ENCODE measurements at regions not wholly inside any gene's neighbourhood (a gene's known extent, or its start where the extent isn't known, plus 50 kb on each side); places are given as distances from the start of the nearest gene placed in this dataset.

DNA sequence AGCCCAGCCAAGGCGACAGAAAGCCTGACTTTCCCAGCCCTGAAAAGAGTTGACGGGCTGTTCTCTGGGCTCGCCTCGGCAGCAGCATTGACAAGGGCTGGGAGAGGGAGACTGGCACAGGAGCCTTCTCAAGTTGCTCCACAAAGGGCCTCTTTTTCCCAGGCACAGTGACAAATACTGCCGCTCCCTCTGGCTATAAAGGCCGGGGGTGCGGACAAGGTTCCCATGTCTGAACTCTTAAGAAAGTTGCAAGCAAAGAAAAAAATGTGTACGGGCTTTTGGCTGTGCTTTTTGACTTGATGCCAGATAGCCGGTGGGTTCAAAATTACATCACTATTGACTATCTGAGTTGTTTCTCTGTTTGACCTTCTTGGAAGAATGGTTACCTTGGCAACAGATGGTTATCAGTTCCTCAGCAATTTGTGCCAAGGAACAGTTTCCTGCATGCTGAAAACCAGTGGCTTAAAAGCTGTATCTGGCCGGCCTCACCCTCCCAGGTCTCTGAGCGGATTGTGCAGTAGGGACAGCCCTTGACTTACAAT is 115.9 kb upstream of the EEPD1 start:
- FAIRE-seq (peak; percentile 99), DNase-seq (ENCODE audit: low read depth, low spot score) (peak; percentile 98)
- no TSS peak for BruUV-seq (replicated peaks)

More for the DNA sequence above, 115.9 kb upstream of the EEPD1 start:
- peaks cover 41% of the 10 kb centered on the region for H3K4me1 ChIP-seq (ENCODE audit: control insufficient read depth, extremely low read depth, insufficient read depth, low read length)
- peaks cover 7 to 10% of the 10 kb centered on the region in 2 experiments for H3K27me3 ChIP-seq (ENCODE audit: control insufficient read depth in 2 of 2, insufficient read depth in 2 of 2, low read length in 2 of 2)
- peak overlapping the region; percentile 58 for H3K4me2 ChIP-seq (ENCODE audit: insufficient read depth, low read length)
- H4K20me1 ChIP-seq (replicated peaks; ENCODE audit: control insufficient read depth, extremely low read depth, insufficient read depth, low read length) = no peaks in the 10 kb centered on the region
- peak overlapping the region; percentile 78 for H3K27ac ChIP-seq (ENCODE audit: insufficient read depth, low read depth, low read length)
- no peaks in the 10 kb centered on the region for H3K36me3 ChIP-seq (ENCODE audit: control insufficient read depth in 2 of 2, extremely low read depth in 1 of 2, insufficient read depth in 2 of 2, low read length in 2 of 2)
- peak overlapping the region; percentile 68 for H3K9ac ChIP-seq (replicated peaks; ENCODE audit: extremely low read depth, insufficient read depth, low read length)
- peak overlapping the region; percentile 36 for H2AFZ ChIP-seq (ENCODE audit: low read depth, low read length)
- no peaks in the 10 kb centered on the region for H3K9me3 ChIP-seq (replicated peaks; ENCODE audit: control insufficient read depth, insufficient read depth, low read length)
- no peaks in the 10 kb centered on the region for H3K9me1 ChIP-seq (replicated peaks; ENCODE audit: control insufficient read depth, extremely low read depth, insufficient read depth, low read length)
- POLR2A ChIA-PET = no interaction called here
- peak overlapping the region in 1 of 3 experiments; percentile 9 for H3K4me3 ChIP-seq (replicated peaks in 1 of 3; ENCODE audit: insufficient read depth in 1 of 3, low read depth in 1 of 3, low read length in 3 of 3)
- peak; percentile 77 for TF ChIP-seq POLR2AphosphoS5 (IDR thresholded peaks at IDR 0.05; ENCODE audit: insufficient read depth, low read depth, low read length)
- TF ChIP-seq GATA2 (IDR thresholded peaks at IDR 0.05; ENCODE audit: insufficient read depth, insufficient read length, low read depth, low read length) = peak; percentile 99
- TF ChIP-seq MYC (IDR thresholded peaks at IDR 0.05; ENCODE audit: low read depth, low read length) = no peak
- no peak for TF ChIP-seq CTCF (IDR thresholded peaks at IDR 0.05; ENCODE audit: extremely low read depth in 1 of 2, insufficient read depth in 1 of 2, low read depth in 1 of 2, low read length in 2 of 2)
- TF ChIP-seq POLR2A (IDR thresholded peaks at IDR 0.05; ENCODE audit: low read depth, low read length) = no peak
- TF ChIP-seq FOS (IDR thresholded peaks at IDR 0.05; ENCODE audit: borderline replicate concordance, insufficient read depth, low read length) = no peak
- TF ChIP-seq, protein P1, sequence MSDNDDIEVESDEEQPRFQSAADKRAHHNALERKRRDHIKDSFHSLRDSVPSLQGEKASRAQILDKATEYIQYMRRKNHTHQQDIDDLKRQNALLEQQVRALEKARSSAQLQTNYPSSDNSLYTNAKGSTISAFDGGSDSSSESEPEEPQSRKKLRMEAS (IDR thresholded peaks at IDR 0.05; ENCODE audit: insufficient read depth, insufficient read length) = peak; percentile 26
- no peak for TF ChIP-seq EZH2 (IDR thresholded peaks at IDR 0.05; ENCODE audit: borderline replicate concordance, low read depth, low read length, severe bottlenecking)
- TF ChIP-seq JUN (IDR thresholded peaks at IDR 0.05; ENCODE audit: borderline replicate concordance, insufficient read depth, insufficient read length, low read depth) = peak; percentile 86
- dilution Hi-C loops (cut with MboI; ENCODE audit: extremely low pct_ligation_motif_present, low sequenced_read_pairs) = no loop called here
- intact Hi-C loops (cut with micrococcal nuclease) = loop anchor here (1.0 to 10.0 kb wide), 9 partner anchors 8 to 358 kb away; partner anchors contain the start of genes EEPD1, HERPUD2 and SEPTIN7
- CTCF ChIA-PET = interaction anchor here (0.8 to 2.3 kb wide), 10 partner anchors 9 to 255 kb away, joined by 3 to 7 read pairs (median 3); no protein-coding TSS in a partner anchor
- no peaks in the 10 kb centered on the region for H3K79me2 ChIP-seq (ENCODE audit: control insufficient read depth, insufficient read depth, low read length)

Measured in endothelial cell of umbilical vein (primary cell).